GF-D8 (cell line): ENCODE measurements at regions not wholly inside any gene's neighbourhood (a gene's known extent, or its start where the extent isn't known, plus 50 kb on each side); places are given as distances from the start of the nearest gene placed in this dataset.

Experiments used
- DNase-seq: peaks from one replicate; lab custom pipeline; 2025; lab: John Stamatoyannopoulos, UW

- DNase-seq: no peak
Observed at GRCh38 chr1:22245726-22246125, 102.8 kb upstream of the WNT4 start.

GRCh38 chr1:22246755-22247480 lies 104.0 kb upstream of the WNT4 start:
- DNase-seq: no peak

- DNase-seq: no peak
Observed at GRCh38 chr1:22247527-22248245, 104.8 kb upstream of the WNT4 start.

- DNase-seq: no peak
Observed at GRCh38 chr1:22248746-22249145, 105.8 kb upstream of the WNT4 start.

- DNase-seq: no peak
Observed at GRCh38 chr1:22249928-22250680, 107.2 kb upstream of the WNT4 start.

- no peak for DNase-seq
Observed at GRCh38 chr1:22250724-22251123, 107.8 kb upstream of the WNT4 start.

- DNase-seq: no peak
Observed at GRCh38 chr1:22252251-22252650, 109.4 kb upstream of the WNT4 start.

- DNase-seq: no peak
Observed at GRCh38 chr1:22253012-22253790, 110.3 kb upstream of the WNT4 start.

- DNase-seq: no peak
Observed at GRCh38 chr1:22254756-22255155, 111.9 kb upstream of the WNT4 start.

GRCh38 chr1:22255341-22256212 lies 112.7 kb upstream of the WNT4 start:
- DNase-seq: no peak

- no peak for DNase-seq
Observed at GRCh38 chr1:22256213-22256512, 113.3 kb upstream of the WNT4 start.

- no peak for DNase-seq
Observed at GRCh38 chr1:22257290-22258275, 114.7 kb upstream of the WNT4 start.

- DNase-seq: no peak
Observed at GRCh38 chr1:22258698-22259097, 115.8 kb upstream of the WNT4 start.

- no peak for DNase-seq
Observed at GRCh38 chr1:22259551-22260282, 116.8 kb upstream of the WNT4 start.

GRCh38 chr1:22260860-22261432 lies 118.0 kb upstream of the WNT4 start:
- DNase-seq: no peak

GRCh38 chr1:22261580-22261979 lies 118.7 kb upstream of the WNT4 start:
- no peak for DNase-seq

- DNase-seq: no peak
Observed at GRCh38 chr1:22262583-22262982, 119.7 kb upstream of the WNT4 start.

GRCh38 chr1:22263359-22263758 lies 120.5 kb upstream of the WNT4 start:
- no peak for DNase-seq
